ENCODE measurements at regions not wholly inside any gene's neighbourhood (a gene's known extent, or its start where the extent isn't known, plus 50 kb on each side); places are given as distances from the start of the nearest gene placed in this dataset.

DNA sequence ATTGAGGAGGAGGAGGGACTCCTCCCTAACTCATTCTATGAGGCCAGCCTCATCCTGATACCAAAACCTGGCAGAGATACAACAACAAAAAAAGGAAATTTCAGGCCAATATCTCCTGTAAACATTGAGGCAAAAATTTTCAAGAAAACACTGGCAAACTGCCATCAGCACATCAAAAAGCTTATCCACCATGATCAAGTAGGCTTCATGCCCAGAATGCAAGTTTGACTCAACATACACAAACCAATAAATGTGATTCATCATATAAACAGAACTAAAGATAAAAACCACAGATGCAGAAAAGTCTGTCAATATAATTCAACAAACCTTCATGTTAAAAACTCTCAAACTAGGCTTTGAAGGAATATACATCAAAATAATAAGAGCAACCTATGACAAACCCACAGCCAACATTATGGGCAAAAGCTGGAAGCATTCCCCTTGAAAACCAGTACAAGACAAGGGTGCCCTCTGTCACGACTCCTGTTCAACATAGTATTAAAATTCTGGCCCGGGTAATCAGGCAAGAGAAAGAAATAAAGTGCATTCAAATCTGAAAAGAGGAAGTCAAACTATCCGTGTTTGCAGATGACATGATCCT, 1014.3 kb downstream of the CBLN2 start:
- TF ChIP-seq ZNF274 (IDR thresholded peaks at IDR 0.05; ENCODE audit: low read depth, low read length) (no peak), SUZ12 (IDR thresholded peaks at IDR 0.05; ENCODE audit: extremely low read depth, insufficient read depth, insufficient read length) (no peak), YY1 (IDR thresholded peaks at IDR 0.05; ENCODE audit: insufficient read depth, insufficient read length) (no peak)
- no peak overlapping the region for H3K9ac ChIP-seq (ENCODE audit: insufficient read length, low read depth)
- no peak for DNase-seq (ENCODE audit: low read depth, low spot score)

GRCh38 chr18:71523483-71524435, 1020.4 kb downstream of the CBLN2 start:
- no peaks in the 10 kb centered on the region for H3K9me3 ChIP-seq (ENCODE audit: insufficient read depth, low read length)
- no peak for TF ChIP-seq YY1 (IDR thresholded peaks at IDR 0.05; ENCODE audit: insufficient read depth, insufficient read length)
- no peak for TF ChIP-seq ZNF274 (IDR thresholded peaks at IDR 0.05; ENCODE audit: low read depth, low read length)
- TF ChIP-seq SUZ12 (IDR thresholded peaks at IDR 0.05; ENCODE audit: extremely low read depth, insufficient read depth, insufficient read length) = no peak
- H3K4me1 ChIP-seq (ENCODE audit: insufficient read depth, insufficient read length) = no peaks in the 10 kb centered on the region
- no peak overlapping the region for H3K4me3 ChIP-seq (ENCODE audit: insufficient read length, low read depth)
- no peaks in the 10 kb centered on the region for H3K36me3 ChIP-seq (ENCODE audit: insufficient read depth, insufficient read length, low read length)
- DNase-seq (ENCODE audit: low read depth, low spot score) = no peak
- no peaks in the 10 kb centered on the region for H3K27me3 ChIP-seq (ENCODE audit: insufficient read depth, insufficient read length)
- no peak overlapping the region for H3K9ac ChIP-seq (ENCODE audit: insufficient read length, low read depth)

More for the DNA sequence above, 1014.3 kb downstream of the CBLN2 start:
- Histone ChIP-seq H3K36me3 (ENCODE audit: insufficient read depth, insufficient read length, low read length) (no peaks in the 10 kb centered on the region), H3K4me3 (ENCODE audit: insufficient read length, low read depth) (no peak overlapping the region), H3K4me1 (ENCODE audit: insufficient read depth, insufficient read length) (no peaks in the 10 kb centered on the region), H3K27me3 (ENCODE audit: insufficient read depth, insufficient read length) (no peaks in the 10 kb centered on the region), H3K9me3 (ENCODE audit: insufficient read depth, low read length) (no peaks in the 10 kb centered on the region)

DNA sequence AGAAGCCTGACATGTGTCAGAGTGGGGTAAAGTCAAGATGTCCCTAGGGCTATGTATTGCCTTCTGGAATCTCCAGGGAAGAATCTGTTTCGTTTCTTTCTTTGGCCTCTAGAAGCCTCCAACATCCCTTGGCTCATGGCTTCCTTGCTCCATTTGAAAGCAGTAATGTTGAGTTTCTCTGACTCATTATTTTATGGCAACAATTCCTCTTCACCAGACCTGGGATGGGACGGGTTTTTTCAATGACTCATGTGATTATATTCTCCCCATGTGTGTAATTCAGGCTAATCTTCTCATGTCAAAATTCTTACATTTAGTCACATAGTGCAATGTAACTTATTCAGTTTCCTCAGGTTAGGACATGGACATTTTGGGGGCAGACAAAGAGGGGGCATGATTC, 1038.6 kb downstream of the CBLN2 start:
- Histone ChIP-seq H3K4me1 (ENCODE audit: insufficient read depth, insufficient read length) (no peaks in the 10 kb centered on the region), H3K9ac (ENCODE audit: insufficient read length, low read depth) (no peak overlapping the region), H3K9me3 (ENCODE audit: insufficient read depth, low read length) (no peaks in the 10 kb centered on the region), H3K27me3 (ENCODE audit: insufficient read depth, insufficient read length) (no peaks in the 10 kb centered on the region), H3K4me3 (ENCODE audit: insufficient read length, low read depth) (no peak overlapping the region), H3K36me3 (ENCODE audit: insufficient read depth, insufficient read length, low read length) (no peaks in the 10 kb centered on the region)
- DNase-seq (ENCODE audit: low read depth, low spot score) = no peak
- no peak for TF ChIP-seq YY1 (IDR thresholded peaks at IDR 0.05; ENCODE audit: insufficient read depth, insufficient read length)
- TF ChIP-seq ZNF274 (IDR thresholded peaks at IDR 0.05; ENCODE audit: low read depth, low read length) = no peak
- no peak for TF ChIP-seq SUZ12 (IDR thresholded peaks at IDR 0.05; ENCODE audit: extremely low read depth, insufficient read depth, insufficient read length)

GRCh38 chr18:71503222-71503621, 1040.9 kb downstream of the CBLN2 start:
- no peaks in the 10 kb centered on the region for H3K27me3 ChIP-seq (ENCODE audit: insufficient read depth, insufficient read length)
- no peaks in the 10 kb centered on the region for H3K9me3 ChIP-seq (ENCODE audit: insufficient read depth, low read length)
- no peaks in the 10 kb centered on the region for H3K4me1 ChIP-seq (ENCODE audit: insufficient read depth, insufficient read length)
- no peak for DNase-seq (ENCODE audit: low read depth, low spot score)
- TF ChIP-seq SUZ12 (IDR thresholded peaks at IDR 0.05; ENCODE audit: extremely low read depth, insufficient read depth, insufficient read length) (no peak), ZNF274 (IDR thresholded peaks at IDR 0.05; ENCODE audit: low read depth, low read length) (no peak), YY1 (IDR thresholded peaks at IDR 0.05; ENCODE audit: insufficient read depth, insufficient read length) (no peak)
- H3K36me3 ChIP-seq (ENCODE audit: insufficient read depth, insufficient read length, low read length) = no peaks in the 10 kb centered on the region
- H3K4me3 ChIP-seq (ENCODE audit: insufficient read length, low read depth) = no peak overlapping the region
- no peak overlapping the region for H3K9ac ChIP-seq (ENCODE audit: insufficient read length, low read depth)

- no peak for DNase-seq (ENCODE audit: low read depth, low spot score)
- Histone ChIP-seq H3K4me1 (ENCODE audit: insufficient read depth, insufficient read length) (no peaks in the 10 kb centered on the region), H3K36me3 (ENCODE audit: insufficient read depth, insufficient read length, low read length) (no peaks in the 10 kb centered on the region), H3K9me3 (ENCODE audit: insufficient read depth, low read length) (no peaks in the 10 kb centered on the region), H3K4me3 (ENCODE audit: insufficient read length, low read depth) (no peak overlapping the region), H3K9ac (ENCODE audit: insufficient read length, low read depth) (no peak overlapping the region), H3K27me3 (ENCODE audit: insufficient read depth, insufficient read length) (no peaks in the 10 kb centered on the region)
- TF ChIP-seq YY1 (IDR thresholded peaks at IDR 0.05; ENCODE audit: insufficient read depth, insufficient read length) = no peak
- TF ChIP-seq ZNF274 (IDR thresholded peaks at IDR 0.05; ENCODE audit: low read depth, low read length) = no peak
- TF ChIP-seq SUZ12 (IDR thresholded peaks at IDR 0.05; ENCODE audit: extremely low read depth, insufficient read depth, insufficient read length) = no peak
Observed at GRCh38 chr18:71485611-71486010, 1058.5 kb downstream of the CBLN2 start.

GRCh38 chr18:71471963-71472725, 1072.0 kb downstream of the CBLN2 start:
- TF ChIP-seq YY1 (IDR thresholded peaks at IDR 0.05; ENCODE audit: insufficient read depth, insufficient read length) = no peak
- TF ChIP-seq SUZ12 (IDR thresholded peaks at IDR 0.05; ENCODE audit: extremely low read depth, insufficient read depth, insufficient read length) = no peak
- no peak for TF ChIP-seq ZNF274 (IDR thresholded peaks at IDR 0.05; ENCODE audit: low read depth, low read length)
- Histone ChIP-seq H3K27me3 (ENCODE audit: insufficient read depth, insufficient read length) (no peaks in the 10 kb centered on the region), H3K9ac (ENCODE audit: insufficient read length, low read depth) (no peak overlapping the region), H3K4me1 (ENCODE audit: insufficient read depth, insufficient read length) (no peaks in the 10 kb centered on the region), H3K9me3 (ENCODE audit: insufficient read depth, low read length) (no peaks in the 10 kb centered on the region), H3K4me3 (ENCODE audit: insufficient read length, low read depth) (no peak overlapping the region), H3K36me3 (ENCODE audit: insufficient read depth, insufficient read length, low read length) (no peaks in the 10 kb centered on the region)
- DNase-seq (ENCODE audit: low read depth, low spot score) = no peak
